ENCODE measurements at regions not wholly inside any gene's neighbourhood (a gene's known extent, or its start where the extent isn't known, plus 50 kb on each side); places are given as distances from the start of the nearest gene placed in this dataset.

- TF ChIP-seq CTCF (IDR thresholded peaks at IDR 0.05) (no peak), POLR2AphosphoS5 (IDR thresholded peaks at IDR 0.05) (no peak)
Observed at GRCh38 chr5:120150770-120151169, 313.3 kb upstream of the PRR16 start.
